ENCODE measurements at regions not wholly inside any gene's neighbourhood (a gene's known extent, or its start where the extent isn't known, plus 50 kb on each side); places are given as distances from the start of the nearest gene placed in this dataset.

DNA sequence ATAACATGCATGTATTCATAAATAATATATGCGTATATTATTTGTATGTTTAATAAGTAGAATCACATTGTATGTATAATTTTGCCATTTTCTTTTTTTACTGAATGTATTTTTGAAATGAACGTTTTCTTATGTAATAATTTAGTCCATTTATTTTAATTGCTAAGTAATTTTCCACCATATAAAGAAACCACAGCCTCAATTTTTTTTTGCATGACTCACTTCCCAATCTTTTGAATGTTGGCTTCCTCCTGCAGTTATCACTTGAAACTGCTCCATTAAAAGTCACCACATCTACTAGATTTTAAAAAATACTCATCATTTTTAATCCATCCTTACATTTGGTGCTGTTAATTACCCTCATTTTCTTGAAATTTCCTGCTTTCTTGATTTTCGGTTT is 363.3 kb upstream of the MEF2C start:
- TF ChIP-seq, protein P1, sequence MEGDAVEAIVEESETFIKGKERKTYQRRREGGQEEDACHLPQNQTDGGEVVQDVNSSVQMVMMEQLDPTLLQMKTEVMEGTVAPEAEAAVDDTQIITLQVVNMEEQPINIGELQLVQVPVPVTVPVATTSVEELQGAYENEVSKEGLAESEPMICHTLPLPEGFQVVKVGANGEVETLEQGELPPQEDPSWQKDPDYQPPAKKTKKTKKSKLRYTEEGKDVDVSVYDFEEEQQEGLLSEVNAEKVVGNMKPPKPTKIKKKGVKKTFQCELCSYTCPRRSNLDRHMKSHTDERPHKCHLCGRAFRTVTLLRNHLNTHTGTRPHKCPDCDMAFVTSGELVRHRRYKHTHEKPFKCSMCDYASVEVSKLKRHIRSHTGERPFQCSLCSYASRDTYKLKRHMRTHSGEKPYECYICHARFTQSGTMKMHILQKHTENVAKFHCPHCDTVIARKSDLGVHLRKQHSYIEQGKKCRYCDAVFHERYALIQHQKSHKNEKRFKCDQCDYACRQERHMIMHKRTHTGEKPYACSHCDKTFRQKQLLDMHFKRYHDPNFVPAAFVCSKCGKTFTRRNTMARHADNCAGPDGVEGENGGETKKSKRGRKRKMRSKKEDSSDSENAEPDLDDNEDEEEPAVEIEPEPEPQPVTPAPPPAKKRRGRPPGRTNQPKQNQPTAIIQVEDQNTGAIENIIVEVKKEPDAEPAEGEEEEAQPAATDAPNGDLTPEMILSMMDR (conservative IDR thresholded peaks at IDR 0.05; ENCODE audit: low read length): no peak
- no peak for TF ChIP-seq EZH2phosphoT487 (IDR thresholded peaks at IDR 0.05; ENCODE audit: borderline replicate concordance, low read depth, low read length)

Data from OCI-LY7 (cell line).